HG03432 (cell line): ENCODE measurements at regions not wholly inside any gene's neighbourhood (a gene's known extent, or its start where the extent isn't known, plus 50 kb on each side); places are given as distances from the start of the nearest gene placed in this dataset.
"Not testable (repeated sequence)": the region's sequence is repeated elsewhere in the genome, so short reads cannot be mapped to it uniquely, and the experiment has no call there.

Source experiments
- ATAC-seq: cut with Tn5 transposase; IDR thresholded peaks from one replicate; pipeline ENCODE4 v1.9.1; 2021; ENCODE audit warnings: mild to moderate bottlenecking, moderate library complexity; ENCODE audit not compliant: unreplicated experiment

- ATAC-seq, result no peak
These were observed 675.3 kb upstream of the CCNG1 start for GRCh38 chr5:162762119-162762518.

DNA sequence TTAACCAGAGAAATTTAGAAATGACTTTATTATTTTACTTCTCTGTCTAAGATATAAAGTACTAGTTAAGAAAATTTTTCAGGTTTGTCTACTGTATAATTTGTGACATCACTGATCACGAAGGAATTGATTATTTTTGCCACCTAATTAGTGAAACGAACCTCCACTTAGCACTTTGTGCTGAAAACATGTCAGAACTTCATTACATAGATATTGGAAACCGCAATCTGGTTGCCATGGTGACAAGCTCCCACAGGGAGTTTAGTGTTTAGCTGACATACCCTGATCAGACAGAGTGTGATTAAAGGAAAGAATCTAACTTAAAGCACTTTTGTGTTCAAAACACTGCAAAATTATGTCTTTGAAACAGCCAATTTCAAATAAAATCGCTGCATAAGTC, 668.4 kb upstream of the CCNG1 start:
- ATAC-seq, result no peak

- ATAC-seq, result no peak
These were observed 651.7 kb upstream of the CCNG1 start for GRCh38 chr5:162785673-162786072.

- ATAC-seq, result no peak
These were observed 651.2 kb upstream of the CCNG1 start for GRCh38 chr5:162786234-162786633.

DNA sequence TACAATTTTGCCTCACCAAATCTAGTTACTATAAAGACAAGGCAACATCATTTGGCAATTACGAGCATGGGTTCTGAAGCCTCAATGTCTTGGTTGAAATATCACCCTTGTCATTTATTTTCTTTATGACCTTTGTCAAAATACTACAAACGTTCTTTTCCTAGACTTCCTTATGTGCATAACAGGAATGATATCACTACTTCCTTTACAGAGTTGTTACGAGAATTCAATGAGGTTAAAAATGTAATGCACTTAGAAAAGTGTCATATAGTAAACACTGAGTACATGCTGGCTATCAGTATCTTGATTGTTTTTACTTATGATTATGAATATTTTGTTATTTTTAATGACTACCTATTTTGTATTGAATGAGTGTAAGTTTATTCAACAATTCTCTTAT, 640.9 kb upstream of the CCNG1 start:
- no peak for ATAC-seq

DNA sequence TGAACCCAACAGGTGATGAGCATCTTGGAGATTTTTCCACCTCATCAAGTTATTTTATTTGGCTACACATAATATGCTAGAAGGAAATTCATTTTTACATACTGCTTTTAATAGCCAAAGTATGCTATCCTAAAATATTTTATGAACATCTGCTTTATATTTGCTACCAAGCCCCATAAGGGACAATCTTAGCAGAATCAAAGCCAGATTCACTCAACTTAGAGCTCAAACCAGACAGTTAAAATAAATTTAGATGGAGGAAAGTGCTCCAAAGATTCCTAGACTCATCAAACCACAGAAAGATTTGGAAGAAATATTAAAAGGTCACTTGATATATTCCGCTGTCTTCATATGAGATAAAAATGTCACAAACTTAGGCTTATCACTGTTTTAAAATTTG, 637.1 kb upstream of the CCNG1 start:
- no peak for ATAC-seq

DNA sequence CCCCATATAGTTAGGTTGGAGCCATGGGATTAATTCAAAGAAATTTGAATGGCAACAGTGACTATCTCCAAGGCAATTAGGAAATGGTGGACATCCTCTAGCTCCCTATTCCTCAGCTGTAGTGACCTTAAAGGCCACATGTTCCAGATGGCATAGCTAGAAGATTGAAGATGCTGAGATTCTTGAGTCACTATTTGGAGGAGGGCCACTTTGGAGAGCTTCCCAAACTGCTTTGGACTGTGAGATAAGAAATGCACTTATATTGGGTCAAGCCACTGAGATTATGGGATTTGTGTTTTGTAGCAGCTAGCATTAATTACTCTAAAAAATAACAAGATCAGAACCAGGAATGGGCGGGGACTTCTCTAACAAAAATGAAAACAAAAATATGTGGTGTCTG, 636.2 kb upstream of the CCNG1 start:
- no peak for ATAC-seq

GRCh38 chr5:162806195-162806594, 631.2 kb upstream of the CCNG1 start:
- no peak for ATAC-seq

DNA sequence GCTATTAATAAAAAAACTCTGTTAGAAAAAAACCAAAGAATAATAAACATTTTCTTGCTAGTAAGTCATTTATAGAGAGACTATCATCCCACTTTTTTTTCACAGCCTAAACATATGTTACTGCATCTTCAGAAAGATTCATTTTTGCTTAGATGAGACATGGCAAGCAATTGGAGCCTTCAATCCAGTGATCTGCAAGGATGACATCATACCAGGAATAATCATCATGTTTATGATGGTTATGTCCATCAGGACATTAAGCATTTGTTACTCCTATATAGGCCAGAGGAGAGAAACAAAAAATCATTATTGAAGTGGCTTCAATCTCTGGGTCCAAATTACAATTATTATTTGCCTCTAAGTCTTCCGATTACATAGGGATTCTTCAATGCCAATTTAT, 626.3 kb upstream of the CCNG1 start:
- no peak for ATAC-seq

DNA sequence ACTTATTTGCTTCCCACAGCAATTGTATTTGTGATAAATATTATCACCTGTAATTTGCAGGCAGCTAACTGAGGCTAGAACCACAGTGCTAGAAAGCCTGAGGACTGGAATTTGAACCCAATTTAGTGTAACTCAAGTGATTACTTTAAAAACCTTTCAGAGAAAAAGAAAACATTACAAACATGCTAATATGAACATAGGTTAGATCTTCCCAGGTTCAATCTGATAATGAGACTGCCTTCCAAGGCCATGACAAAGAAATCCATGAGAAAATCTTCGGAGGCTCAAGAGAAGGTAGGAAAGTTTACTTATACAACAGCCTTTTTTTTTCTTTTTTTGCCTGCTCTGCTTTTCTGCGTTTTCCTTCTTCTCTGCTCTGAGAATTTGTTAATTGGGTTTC, 620.6 kb upstream of the CCNG1 start:
- no peak for ATAC-seq

GRCh38 chr5:162817364-162817763, 620.0 kb upstream of the CCNG1 start:
- no peak for ATAC-seq

DNA sequence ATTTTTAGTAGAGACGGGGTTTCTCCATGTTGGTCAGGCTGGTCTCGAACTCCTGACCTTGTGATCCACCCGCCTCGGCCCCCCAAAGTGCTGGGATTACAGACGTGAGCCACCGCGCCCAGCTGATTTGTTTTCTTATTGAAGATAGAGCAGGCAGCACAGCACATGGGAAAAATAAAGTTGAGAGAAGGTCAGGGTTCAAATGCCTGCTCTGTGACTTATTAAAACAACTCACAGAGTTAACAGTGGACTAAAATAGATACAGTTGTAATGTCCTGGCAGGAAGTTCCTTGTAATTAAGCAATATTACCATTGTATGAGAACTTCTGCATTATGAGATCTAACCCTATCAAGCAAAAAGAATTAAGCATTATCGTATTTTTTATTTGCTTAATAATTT, 615.7 kb upstream of the CCNG1 start:
- ATAC-seq, result not testable (repeated sequence)

DNA sequence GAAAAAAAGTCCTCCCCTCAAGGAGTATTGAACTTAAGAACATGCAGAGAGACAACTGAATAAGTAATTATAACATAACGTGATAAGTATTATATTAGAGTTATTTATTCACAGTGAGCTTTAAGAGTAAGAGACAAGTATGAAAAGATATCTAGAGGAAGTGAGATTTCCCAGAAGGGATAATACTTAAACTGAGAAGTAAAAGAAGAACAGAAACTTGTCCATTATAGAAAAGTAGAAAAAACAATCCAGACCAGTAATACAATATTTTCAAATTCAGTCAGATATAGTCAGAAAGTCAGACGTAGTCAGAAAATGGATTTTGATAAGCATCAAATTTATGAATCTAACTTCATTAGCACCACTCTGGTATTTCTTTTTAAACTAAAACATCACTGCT, 613.0 kb upstream of the CCNG1 start:
- ATAC-seq, result peak; percentile 90

DNA sequence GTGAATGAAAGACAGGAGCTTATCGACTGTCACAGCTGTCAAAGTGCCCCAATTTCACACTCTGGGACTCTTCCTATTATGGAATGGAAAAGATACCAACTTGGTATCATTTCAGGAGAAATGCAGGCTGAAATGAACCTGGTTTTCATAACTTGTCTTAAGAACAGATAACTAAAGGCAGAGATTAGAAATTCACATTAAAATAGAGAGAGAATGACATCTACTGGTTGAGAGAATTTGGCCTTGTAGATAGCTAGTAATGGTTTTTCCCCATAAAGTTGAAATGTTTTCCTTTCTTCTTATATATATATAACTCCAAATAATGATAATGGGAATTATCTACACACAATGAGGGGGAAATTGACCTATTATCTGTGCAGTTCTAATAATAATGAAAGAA, 600.2 kb upstream of the CCNG1 start:
- ATAC-seq, result no peak

GRCh38 chr5:162842727-162843126, 594.7 kb upstream of the CCNG1 start:
- ATAC-seq, result no peak

- no peak for ATAC-seq
These were observed 585.3 kb upstream of the CCNG1 start for GRCh38 chr5:162852134-162852533.

GRCh38 chr5:162858770-162859169, 578.6 kb upstream of the CCNG1 start:
- ATAC-seq, result no peak

DNA sequence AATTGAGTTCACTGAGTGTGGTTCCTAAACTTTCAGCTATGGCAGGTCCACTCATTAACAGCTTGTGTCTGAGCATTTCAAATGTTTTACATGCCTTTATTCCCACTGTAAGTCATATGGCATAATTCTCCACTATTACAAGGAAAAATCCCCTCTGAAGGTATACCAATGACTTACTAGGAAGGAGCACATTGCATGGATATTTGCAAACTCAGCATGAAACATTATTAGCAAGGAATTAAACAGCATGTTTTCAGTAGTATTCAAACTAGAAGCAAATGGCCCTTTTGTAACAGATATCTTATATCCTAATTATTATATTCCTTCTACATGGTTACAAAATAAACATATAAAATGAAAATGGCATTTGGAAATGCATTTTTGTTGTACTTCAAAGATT, 566.4 kb upstream of the CCNG1 start:
- no peak for ATAC-seq

GRCh38 chr5:162882629-162883028, 554.8 kb upstream of the CCNG1 start:
- no peak for ATAC-seq

DNA sequence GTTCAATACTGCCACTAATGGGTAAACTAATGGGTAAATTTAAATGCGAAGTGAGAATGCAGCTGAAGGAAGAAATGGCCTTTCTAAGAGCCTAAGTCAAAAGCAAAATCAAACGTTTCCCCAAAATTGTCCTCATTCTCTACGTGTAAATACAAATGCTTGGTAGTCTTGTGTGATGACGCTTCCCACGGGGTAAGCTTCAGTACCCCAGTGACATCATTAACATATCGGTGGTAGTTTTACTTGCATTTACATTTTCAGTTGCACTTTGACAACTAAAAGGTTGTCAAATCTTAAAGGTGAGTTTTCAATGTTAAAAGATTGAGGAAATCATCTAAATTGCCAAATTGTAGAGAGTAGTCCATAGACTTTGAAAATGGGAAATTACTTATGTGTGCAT, 550.7 kb upstream of the CCNG1 start:
- no peak for ATAC-seq

DNA sequence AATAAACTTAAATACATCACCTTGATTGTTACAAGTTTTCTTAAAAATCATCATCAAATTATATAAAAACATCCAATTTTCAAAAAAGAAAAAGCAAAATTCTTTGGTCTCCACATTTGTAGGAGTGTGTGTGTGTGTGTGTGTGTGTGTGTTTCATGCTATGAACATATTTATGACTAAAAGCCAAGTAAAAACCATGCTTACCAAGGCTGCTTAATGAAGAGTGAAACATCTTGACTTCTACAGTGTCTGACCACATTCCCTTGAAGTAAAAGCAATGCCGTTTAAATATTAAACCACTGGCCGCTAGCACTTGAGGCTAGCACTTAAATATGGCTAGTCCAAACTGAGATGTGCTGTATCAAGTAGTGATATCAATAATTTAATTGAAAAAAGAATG, 549.1 kb upstream of the CCNG1 start:
- ATAC-seq, result peak; percentile 67

- peak; percentile 48 for ATAC-seq
These were observed 525.5 kb upstream of the CCNG1 start for GRCh38 chr5:162911873-162912272.

DNA sequence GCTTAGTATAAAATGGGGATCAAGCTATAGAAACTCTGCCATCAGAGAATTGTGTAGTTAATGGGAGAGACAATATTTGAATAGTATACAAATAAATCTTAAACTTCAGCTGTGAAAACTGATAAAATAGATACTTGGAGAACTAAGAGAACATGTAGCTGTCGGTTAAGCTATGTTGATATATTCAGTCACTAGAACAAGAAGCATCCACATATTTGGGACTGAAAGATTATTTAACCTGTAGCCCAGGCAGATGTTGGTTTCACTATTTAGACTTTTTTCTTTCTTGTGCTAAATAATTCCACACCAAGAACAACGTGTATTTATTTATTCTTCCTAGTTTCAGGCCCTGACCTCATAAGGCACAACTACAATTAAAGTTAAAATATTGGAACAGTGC, 521.0 kb upstream of the CCNG1 start:
- ATAC-seq, result no peak

- no peak for ATAC-seq
These were observed 508.3 kb upstream of the CCNG1 start for GRCh38 chr5:162929104-162929503.
